ENCODE measurements at regions not wholly inside any gene's neighbourhood (a gene's known extent, or its start where the extent isn't known, plus 50 kb on each side); places are given as distances from the start of the nearest gene placed in this dataset.

GRCh38 chr18:78816916-78817315 is 162.7 kb upstream of the SALL3 start:
- POLR2A ChIA-PET = no interaction called here
- Histone ChIP-seq H3K4me3 (replicated peaks in 1 of 3; ENCODE audit: insufficient read depth in 1 of 3, low read depth in 2 of 3, low read length in 3 of 3) (no peak overlapping the region), H3K27ac (ENCODE audit: extremely low read length, insufficient read depth, low read length) (no peak overlapping the region), H3K4me2 (ENCODE audit: low read depth, low read length) (no peak overlapping the region), H3K79me2 (ENCODE audit: insufficient read depth, low read length) (no peaks in the 10 kb centered on the region), H2AFZ (ENCODE audit: low read length) (no peak overlapping the region), H3K9ac (ENCODE audit: insufficient read depth, low read depth, low read length) (no peak overlapping the region), H3K9me3 (ENCODE audit: low read length) (no peaks in the 10 kb centered on the region), H3K4me1 (ENCODE audit: insufficient read depth, low read length) (no peaks in the 10 kb centered on the region), H3K27me3 (ENCODE audit: control insufficient read depth in 1 of 2, insufficient read depth in 2 of 2, low read length in 2 of 2) (peaks cover 3 to 59% of the 10 kb centered on the region in 2 experiments; a peak in 4 of 5 replicates), H4K20me1 (ENCODE audit: insufficient read depth, low read length) (no peaks in the 10 kb centered on the region), H3K36me3 (replicated peaks in 1 of 2; ENCODE audit: control insufficient read depth in 1 of 2, insufficient read depth in 2 of 2, low read length in 2 of 2) (no peaks in the 10 kb centered on the region)
- 54% methylated on average over 13 of the region's 21 CpGs for WGBS (ENCODE audit: low lambda C conversion rate)
- intact Hi-C loops (cut with micrococcal nuclease; ENCODE audit: unreplicated experiment) = no loop called here
- FAIRE-seq = no peak
- TF ChIP-seq CBFB (CRISPR knock-in tag; IDR thresholded peaks at IDR 0.05) (no peak), ZNF564 (CRISPR knock-in tag; IDR thresholded peaks at IDR 0.05) (no peak), SATB2 (CRISPR knock-in tag; IDR thresholded peaks at IDR 0.05) (no peak), ZNF747 (CRISPR knock-in tag; IDR thresholded peaks at IDR 0.05; ENCODE audit: borderline replicate concordance) (no peak), PTBP1 (IDR thresholded peaks at IDR 0.05; ENCODE audit: low read depth, low read length, poor library complexity, severe bottlenecking) (no peak), GMEB2 (CRISPR knock-in tag; IDR thresholded peaks at IDR 0.05; ENCODE audit: low read depth) (no peak), NAIF1 (CRISPR knock-in tag; IDR thresholded peaks at IDR 0.05; ENCODE audit: borderline replicate concordance) (no peak), HOXA7 (CRISPR knock-in tag; IDR thresholded peaks at IDR 0.05) (no peak), ZNF142 (CRISPR knock-in tag; IDR thresholded peaks at IDR 0.05) (no peak), AGO2 (optimal IDR thresholded peaks at IDR 0.05; ENCODE audit: low read depth, low read length) (no peak), NRL (CRISPR knock-in tag; IDR thresholded peaks at IDR 0.05; ENCODE audit: borderline replicate concordance) (no peak)
- CTCF ChIA-PET (ENCODE audit: low intra/inter-chr PET ratio, low total read pairs) = no interaction called here
- no TSS peak for BruUV-seq (replicated peaks)
- in situ Hi-C loops (cut with HindIII; ENCODE audit: extremely low pct_ligation_motif_present, low pct_unique_long_range_greater_than_20kb) = no loop called here
- no peak for DNase-seq (ENCODE audit: low spot score)
- no peak for ATAC-seq

Data from HepG2 (cell line).